Neural progenitor cell (in vitro differentiated cells): ENCODE measurements at regions not wholly inside any gene's neighbourhood (a gene's known extent, or its start where the extent isn't known, plus 50 kb on each side); places are given as distances from the start of the nearest gene placed in this dataset.

Source experiments
- DNase-seq: peaks from one replicate; pipeline ENCODE4 v3.0.0-alpha.2; 2016; ENCODE audit warnings: low spot score
- H2AFZ ChIP-seq: fragments of 200-600 bp; sonication (generic); replicated peaks from 2 replicates; pipeline ENCODE4 v1.6.1; 2016; ENCODE audit warnings: antibody characterized with exemption
- H3F3A ChIP-seq: fragments of 200-600 bp; sonication (generic); 2 replicates; pipeline ENCODE4 v1.6.1; 2016; ENCODE audit warnings: antibody characterized with exemption, low read depth
- H3K27ac ChIP-seq: fragments of 200-600 bp; sonication (generic); 2 replicates; pipeline ENCODE4 v1.5.1; 2016; ENCODE audit warnings: mild to moderate bottlenecking
- H3K27me3 ChIP-seq: fragments of 200-600 bp; sonication (generic); 2 replicates; pipeline ENCODE4 v1.6.1; 2016; ENCODE audit warnings: mild to moderate bottlenecking, moderate library complexity
- H3K36me3 ChIP-seq: fragments of 200-600 bp; sonication (generic); 2 replicates; pipeline ENCODE4 v1.5.1; 2016
- H3K4me1 ChIP-seq: fragments of 200-600 bp; sonication (generic); 2 replicates; pipeline ENCODE4 v1.6.1; 2016; ENCODE audit warnings: mixed run types
- H3K4me2 ChIP-seq: fragments of 200-600 bp; sonication (generic); 2 replicates; pipeline ENCODE4 v1.6.1; 2016
- H3K4me3 ChIP-seq: fragments of 200-600 bp; sonication (generic); 2 replicates; pipeline ENCODE4 v1.5.1; 2016
- H3K79me2 ChIP-seq: fragments of 200-600 bp; sonication (generic); 2 replicates; pipeline ENCODE4 v1.6.1; 2016; ENCODE audit warnings: low read depth
- H3K9ac ChIP-seq: fragments of 200-600 bp; sonication (generic); 2 replicates; pipeline ENCODE4 v1.6.1; 2016
- H3K9me3 ChIP-seq: fragments of 200-600 bp; sonication (generic); 2 replicates; pipeline ENCODE4 v1.5.1; 2016; ENCODE audit warnings: low read depth
- H4K20me1 ChIP-seq: fragments of 200-600 bp; sonication (generic); 2 replicates; pipeline ENCODE4 v1.6.1; 2016; ENCODE audit warnings: low read depth
- H3K27ac Mint-ChIP-seq: 3 replicates; pipeline ENCODE4 v1.8.0; 2021; ENCODE audit warnings: mixed read lengths
- H3K27me3 Mint-ChIP-seq: 2 replicates; pipeline ENCODE4 v1.8.0; 2022; ENCODE audit warnings: low read depth, mild to moderate bottlenecking, inconsistent platforms, moderate library complexity, mixed read lengths; ENCODE audit not compliant: insufficient read depth
- H3K36me3 Mint-ChIP-seq: 3 replicates; pipeline ENCODE4 v1.8.0; 2021; ENCODE audit warnings: mixed read lengths
- H3K4me1 Mint-ChIP-seq: 3 replicates; pipeline ENCODE4 v1.8.0; 2021; ENCODE audit warnings: mixed read lengths
- H3K4me3 Mint-ChIP-seq: 3 replicates; pipeline ENCODE4 v1.8.0; 2021; ENCODE audit warnings: mild to moderate bottlenecking, moderate library complexity, mixed read lengths
- H3K9me3 Mint-ChIP-seq: 3 replicates; pipeline ENCODE4 v1.8.0; 2020; ENCODE audit warnings: mixed read lengths
- EZH2 ChIP-seq: fragments of 200-600 bp; sonication (generic); IDR thresholded peaks from 2 replicates; pipeline ENCODE4 v1.6.1; 2017; ENCODE audit warnings: antibody characterized with exemption, mild to moderate bottlenecking, moderate library complexity
- EZH2phosphoT487 ChIP-seq: fragments of 200-600 bp; sonication (generic); IDR thresholded peaks from 2 replicates; pipeline ENCODE4 v1.6.1; 2017; ENCODE audit warnings: antibody characterized with exemption
- TF ChIP-seq, protein P1 (sequence below): fragments of 200-600 bp; sonication (generic); IDR thresholded peaks from 2 replicates; pipeline ENCODE4 v1.5.1; 2017; ENCODE audit warnings: antibody characterized with exemption, mild to moderate bottlenecking

DNA sequence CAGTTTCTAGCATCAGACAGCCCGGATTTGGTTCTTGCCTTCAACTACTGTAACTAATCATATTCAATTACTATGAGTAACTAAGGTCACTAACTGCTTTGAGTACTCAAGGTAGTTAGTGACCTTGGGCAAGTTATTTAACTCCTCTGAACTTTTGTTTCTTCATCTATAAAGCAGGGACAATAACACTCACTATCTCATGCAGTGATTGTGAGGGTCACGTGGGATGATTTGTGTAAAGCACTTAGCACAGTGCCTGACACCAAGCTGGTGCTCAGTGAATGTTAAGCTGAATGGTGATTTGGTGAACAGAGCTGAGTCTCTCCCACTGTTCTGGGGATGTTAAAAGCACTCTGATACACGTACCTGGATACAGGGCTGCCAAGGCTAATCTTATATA, 171.3 kb upstream of the PLXNC1 start:
- TF ChIP-seq EZH2phosphoT487 (no peak), EZH2 (no peak)
- TF ChIP-seq, protein P1, sequence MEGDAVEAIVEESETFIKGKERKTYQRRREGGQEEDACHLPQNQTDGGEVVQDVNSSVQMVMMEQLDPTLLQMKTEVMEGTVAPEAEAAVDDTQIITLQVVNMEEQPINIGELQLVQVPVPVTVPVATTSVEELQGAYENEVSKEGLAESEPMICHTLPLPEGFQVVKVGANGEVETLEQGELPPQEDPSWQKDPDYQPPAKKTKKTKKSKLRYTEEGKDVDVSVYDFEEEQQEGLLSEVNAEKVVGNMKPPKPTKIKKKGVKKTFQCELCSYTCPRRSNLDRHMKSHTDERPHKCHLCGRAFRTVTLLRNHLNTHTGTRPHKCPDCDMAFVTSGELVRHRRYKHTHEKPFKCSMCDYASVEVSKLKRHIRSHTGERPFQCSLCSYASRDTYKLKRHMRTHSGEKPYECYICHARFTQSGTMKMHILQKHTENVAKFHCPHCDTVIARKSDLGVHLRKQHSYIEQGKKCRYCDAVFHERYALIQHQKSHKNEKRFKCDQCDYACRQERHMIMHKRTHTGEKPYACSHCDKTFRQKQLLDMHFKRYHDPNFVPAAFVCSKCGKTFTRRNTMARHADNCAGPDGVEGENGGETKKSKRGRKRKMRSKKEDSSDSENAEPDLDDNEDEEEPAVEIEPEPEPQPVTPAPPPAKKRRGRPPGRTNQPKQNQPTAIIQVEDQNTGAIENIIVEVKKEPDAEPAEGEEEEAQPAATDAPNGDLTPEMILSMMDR = no peak
- Histone ChIP-seq H3K9ac (no peak overlapping the region), H3K79me2 (no peaks in the 10 kb centered on the region), H4K20me1 (no peaks in the 10 kb centered on the region), H3K27me3 (no peaks in the 10 kb centered on the region), H3K4me1 (peaks cover 22% of the 10 kb centered on the region), H3K27ac (no peak overlapping the region), H3K4me3 (no peak overlapping the region), H3K4me2 (no peak overlapping the region), H3F3A (peaks cover 6% of the 10 kb centered on the region), H3K36me3 (no peaks in the 10 kb centered on the region), H2AFZ (no peak overlapping the region), H3K9me3 (no peaks in the 10 kb centered on the region)
- H3K36me3 Mint-ChIP-seq = no peaks in the 10 kb centered on the region
- no peak overlapping the region for H3K27ac Mint-ChIP-seq
- peaks cover 22% of the 10 kb centered on the region for H3K4me1 Mint-ChIP-seq
- H3K27me3 Mint-ChIP-seq = peaks cover 2% of the 10 kb centered on the region
- no peak overlapping the region for H3K4me3 Mint-ChIP-seq
- H3K9me3 Mint-ChIP-seq = peaks cover 1% of the 10 kb centered on the region
- no peak for DNase-seq

DNA sequence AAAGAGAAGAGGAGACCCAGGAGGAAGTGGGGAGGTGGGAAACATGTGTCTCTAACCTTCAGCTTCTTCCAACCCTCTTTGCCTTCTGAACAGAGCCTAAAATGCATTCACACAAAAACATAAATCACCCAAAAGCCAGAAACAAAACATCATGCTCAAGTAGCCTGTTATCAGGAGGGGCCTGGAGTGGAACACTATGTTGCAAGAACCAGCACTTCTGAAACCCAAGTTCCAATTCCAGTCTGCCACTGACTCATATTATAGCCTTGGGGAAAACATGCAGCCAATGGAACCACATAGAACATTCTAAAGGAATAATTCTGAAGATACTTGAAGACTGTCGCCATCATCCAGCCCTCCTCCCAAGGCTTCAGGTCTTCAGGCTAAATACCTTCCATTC, 169.8 kb upstream of the PLXNC1 start:
- Histone ChIP-seq H3K4me1 (peaks cover 15% of the 10 kb centered on the region), H3K36me3 (no peaks in the 10 kb centered on the region), H3K4me3 (no peak overlapping the region), H3K27ac (no peak overlapping the region), H3K9ac (no peak overlapping the region), H3K4me2 (no peak overlapping the region), H3F3A (no peaks in the 10 kb centered on the region), H3K9me3 (no peaks in the 10 kb centered on the region), H2AFZ (no peak overlapping the region), H4K20me1 (no peaks in the 10 kb centered on the region), H3K27me3 (no peaks in the 10 kb centered on the region), H3K79me2 (no peaks in the 10 kb centered on the region)
- Mint-ChIP-seq H3K4me1 (peaks cover 21% of the 10 kb centered on the region), H3K4me3 (no peak overlapping the region), H3K27me3 (peaks cover 2% of the 10 kb centered on the region), H3K9me3 (no peaks in the 10 kb centered on the region), H3K36me3 (no peaks in the 10 kb centered on the region), H3K27ac (no peak overlapping the region)
- no peak for DNase-seq
- TF ChIP-seq EZH2phosphoT487 = no peak
- no peak for TF ChIP-seq EZH2
- TF ChIP-seq, protein P1 = no peak

DNA sequence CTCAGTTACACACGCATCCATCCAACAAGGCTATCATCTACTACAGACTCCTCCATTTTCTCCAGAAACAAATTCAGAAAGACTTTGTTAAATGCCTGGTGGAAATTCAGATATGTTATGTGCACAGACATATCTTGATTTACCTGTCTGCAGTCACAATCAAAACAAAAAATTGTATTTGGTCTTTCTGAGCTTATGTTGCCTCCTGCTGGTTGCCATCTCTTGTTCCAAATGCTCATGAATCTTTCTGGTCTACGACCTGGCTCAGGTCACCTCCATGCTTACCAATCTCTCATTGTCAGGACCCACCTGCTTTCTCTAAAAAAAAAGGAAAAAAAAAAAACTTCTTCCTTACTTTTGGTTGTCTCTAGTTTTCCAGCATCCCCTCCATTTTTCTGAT, 169.2 kb upstream of the PLXNC1 start:
- Histone ChIP-seq H3F3A (no peaks in the 10 kb centered on the region), H3K79me2 (no peaks in the 10 kb centered on the region), H4K20me1 (no peaks in the 10 kb centered on the region), H3K27ac (no peak overlapping the region), H3K4me3 (no peak overlapping the region), H3K4me2 (no peak overlapping the region), H3K36me3 (no peaks in the 10 kb centered on the region), H3K27me3 (no peaks in the 10 kb centered on the region), H2AFZ (no peak overlapping the region), H3K4me1 (peaks cover 15% of the 10 kb centered on the region), H3K9ac (no peak overlapping the region), H3K9me3 (no peaks in the 10 kb centered on the region)
- Mint-ChIP-seq H3K4me3 (no peak overlapping the region), H3K36me3 (no peaks in the 10 kb centered on the region), H3K27ac (no peak overlapping the region), H3K9me3 (no peaks in the 10 kb centered on the region), H3K27me3 (peaks cover 2% of the 10 kb centered on the region), H3K4me1 (peaks cover 18% of the 10 kb centered on the region)
- no peak for DNase-seq
- TF ChIP-seq, protein P1 = peak; percentile 32
- no peak for TF ChIP-seq EZH2phosphoT487

DNA sequence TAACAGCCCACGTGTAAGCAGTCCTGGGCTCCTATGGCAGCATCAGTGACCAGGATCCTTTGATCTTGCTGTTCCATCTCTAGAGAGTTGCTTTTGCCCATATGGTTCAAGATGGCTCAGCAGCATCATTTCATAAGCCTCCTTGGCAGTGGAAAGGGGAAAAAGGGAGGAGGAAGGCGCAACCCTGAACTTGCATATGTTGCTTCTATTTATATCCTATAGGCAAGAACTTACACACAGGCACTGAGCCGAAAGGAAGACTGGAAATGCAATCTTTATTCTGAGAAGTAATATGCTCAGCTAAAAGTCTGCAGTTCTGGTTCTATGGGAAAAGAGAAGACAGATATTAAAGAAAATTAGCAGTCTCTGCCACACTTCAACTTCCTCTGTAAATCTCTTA, 167.7 kb upstream of the PLXNC1 start:
- peaks cover 6% of the 10 kb centered on the region for H3K4me1 ChIP-seq
- H3K4me2 ChIP-seq = no peak overlapping the region
- H2AFZ ChIP-seq = no peak overlapping the region
- no peak overlapping the region for H3K27ac Mint-ChIP-seq
- no peaks in the 10 kb centered on the region for H4K20me1 ChIP-seq
- H3K36me3 Mint-ChIP-seq = no peaks in the 10 kb centered on the region
- no peak overlapping the region for H3K27ac ChIP-seq
- H3F3A ChIP-seq = no peaks in the 10 kb centered on the region
- no peak overlapping the region for H3K4me3 Mint-ChIP-seq
- peaks cover 5% of the 10 kb centered on the region for H3K9me3 Mint-ChIP-seq
- H3K36me3 ChIP-seq = no peaks in the 10 kb centered on the region
- no peak overlapping the region for H3K9ac ChIP-seq
- no peaks in the 10 kb centered on the region for H3K9me3 ChIP-seq
- no peak overlapping the region for H3K4me3 ChIP-seq
- H3K4me1 Mint-ChIP-seq = peaks cover 14% of the 10 kb centered on the region
- H3K79me2 ChIP-seq = no peaks in the 10 kb centered on the region
- TF ChIP-seq EZH2phosphoT487 (no peak), EZH2 (no peak)
- TF ChIP-seq, protein P1 = no peak
- H3K27me3 Mint-ChIP-seq = peaks cover 2% of the 10 kb centered on the region
- no peaks in the 10 kb centered on the region for H3K27me3 ChIP-seq
- no peak for DNase-seq
